OCI-LY1 (cell line): ENCODE measurements at regions not wholly inside any gene's neighbourhood (a gene's known extent, or its start where the extent isn't known, plus 50 kb on each side); places are given as distances from the start of the nearest gene placed in this dataset.

Experiments used
- CTCF ChIP-seq: fragments of 200-600 bp; sonication (generic), shearing (Covaris generic); IDR thresholded peaks from 2 replicates; pipeline ENCODE4 v1.5.1; 2017; ENCODE audit warnings: mild to moderate bottlenecking, antibody characterized with exemption, low read length, moderate library complexity, mixed read lengths
- EZH2 ChIP-seq: fragments of 200-600 bp; sonication (generic), shearing (Covaris generic); IDR thresholded peaks from 2 replicates; pipeline ENCODE4 v1.8.0; 2017; ENCODE audit warnings: borderline replicate concordance, mixed run types, mild to moderate bottlenecking, antibody characterized with exemption, low read length, moderate library complexity, mixed read lengths

GRCh38 chr5:124287813-124288212 lies 458.6 kb downstream of the ZNF608 start:
- TF ChIP-seq CTCF (no peak), EZH2 (no peak)
